Skin epidermis (tissue), 12 donors: ENCODE measurements at regions not wholly inside any gene's neighbourhood (a gene's known extent, or its start where the extent isn't known, plus 50 kb on each side); places are given as distances from the start of the nearest gene placed in this dataset.

Experiments used
- H3K27ac ChIP-seq, 21 experiments: fragments of 200-600 bp; sonication (generic) in 11 of 21; one replicate each; pipeline ENCODE4 v1.5.0; 2020; ENCODE audit warnings: mild to moderate bottlenecking in 3 of 21, inconsistent platforms in 2 of 21, moderate library complexity in 2 of 21
- H3K4me3 ChIP-seq, 7 experiments: fragments of 200-600 bp; sonication (generic) in 2 of 7; one replicate each; pipeline ENCODE4 v1.5.0; 2020; ENCODE audit warnings: inconsistent platforms in 2 of 7, mild to moderate bottlenecking in 2 of 7, moderate library complexity in 1 of 7

- H3K27ac ChIP-seq = no peak overlapping the region
- H3K4me3 ChIP-seq = no peak overlapping the region
Measured at GRCh38 chr1:60448850-60449249, 375.3 kb upstream of the C1orf87 start.

DNA sequence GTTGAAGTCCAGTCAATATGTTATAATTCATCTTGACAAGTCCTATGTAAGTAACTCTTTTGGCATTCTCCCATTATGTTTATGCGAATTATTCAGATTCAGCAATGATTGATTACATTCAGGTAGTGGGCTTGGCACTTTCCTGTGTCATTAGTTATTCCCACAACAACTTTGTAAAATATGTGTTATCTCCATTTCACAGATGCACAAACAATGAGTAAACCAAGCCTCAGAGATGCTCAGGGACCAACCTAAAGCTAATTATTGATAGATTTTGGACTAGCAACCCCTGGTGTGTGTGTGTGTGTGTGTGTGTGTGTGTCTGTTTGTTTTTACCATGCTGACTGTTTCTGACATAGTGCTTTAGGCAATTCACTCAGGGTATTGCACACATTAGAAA lies 371.1 kb upstream of the C1orf87 start:
- H3K27ac ChIP-seq = no peak overlapping the region
- no peak overlapping the region for H3K4me3 ChIP-seq

DNA sequence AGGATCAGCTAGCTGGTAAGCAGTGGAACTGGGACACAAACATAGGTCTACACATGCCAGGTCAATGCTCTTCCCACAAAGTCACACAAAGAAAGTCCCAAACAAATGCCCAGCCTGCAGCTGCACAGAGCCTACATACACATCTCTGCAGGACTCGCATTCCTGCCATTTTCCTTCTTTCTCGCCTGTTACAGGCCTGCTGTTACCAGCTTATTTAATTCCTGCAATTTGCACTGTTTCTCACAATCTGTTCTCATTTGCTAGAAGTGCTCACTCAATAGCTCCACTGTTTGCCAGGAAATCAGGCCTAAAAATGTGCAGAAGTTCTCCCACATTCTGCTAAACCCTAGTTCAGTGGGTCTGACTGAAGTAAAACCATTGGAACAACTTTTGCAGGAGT lies 362.6 kb upstream of the C1orf87 start:
- Histone ChIP-seq H3K4me3 (no peak overlapping the region), H3K27ac (no peak overlapping the region)

- H3K4me3 ChIP-seq = no peak overlapping the region
Measured at GRCh38 chr1:60431593-60431992, 358.0 kb upstream of the C1orf87 start.

DNA sequence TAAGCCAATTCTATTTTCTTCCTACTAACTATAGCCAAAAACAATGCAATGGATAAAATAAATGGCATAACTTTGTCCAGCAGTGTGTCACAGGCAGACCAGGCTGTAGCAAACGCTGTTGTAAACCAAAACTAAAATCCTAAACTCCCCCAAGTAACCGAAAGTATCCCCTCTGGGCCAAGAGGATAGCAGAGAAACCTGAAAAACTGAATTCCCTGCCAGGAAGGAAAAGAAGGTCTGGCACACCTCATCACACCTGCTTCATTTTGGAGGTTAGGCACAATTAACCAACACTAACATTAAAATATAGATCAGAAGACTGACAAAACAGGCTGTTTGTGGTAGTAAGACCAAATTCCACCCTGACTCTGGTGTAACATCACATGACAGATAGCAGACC lies 356.8 kb upstream of the C1orf87 start:
- Histone ChIP-seq H3K27ac (no peak overlapping the region), H3K4me3 (no peak overlapping the region)

More at GRCh38 chr1:60431593-60431992, 358.0 kb upstream of the C1orf87 start:
- no peak overlapping the region for H3K27ac ChIP-seq

GRCh38 chr1:60428127-60428526 lies 354.6 kb upstream of the C1orf87 start:
- Histone ChIP-seq H3K4me3 (no peak overlapping the region), H3K27ac (no peak overlapping the region)

GRCh38 chr1:60427701-60428100 lies 354.1 kb upstream of the C1orf87 start:
- H3K4me3 ChIP-seq = no peak overlapping the region

DNA sequence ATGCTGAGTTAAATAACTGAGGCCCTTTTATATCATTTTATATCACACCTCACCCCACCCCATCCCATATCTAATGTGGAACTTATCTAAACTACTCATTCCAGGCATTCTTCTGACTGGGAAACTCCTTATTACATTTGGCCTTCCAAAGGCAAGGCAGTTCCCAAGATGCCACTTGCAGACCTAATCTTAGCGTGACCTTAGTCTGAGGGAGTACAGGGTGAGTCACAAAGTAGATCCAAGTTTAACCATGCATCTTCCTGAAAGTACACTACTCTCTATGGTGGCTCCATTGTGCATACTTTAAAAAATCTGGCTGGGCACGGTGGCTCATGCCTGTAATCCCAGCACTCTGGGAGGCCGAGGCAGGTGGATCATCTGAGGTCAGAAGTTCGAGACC lies 353.6 kb upstream of the C1orf87 start:
- Histone ChIP-seq H3K27ac (no peak overlapping the region), H3K4me3 (no peak overlapping the region)

More at GRCh38 chr1:60427701-60428100, 354.1 kb upstream of the C1orf87 start:
- no peak overlapping the region for H3K27ac ChIP-seq

DNA sequence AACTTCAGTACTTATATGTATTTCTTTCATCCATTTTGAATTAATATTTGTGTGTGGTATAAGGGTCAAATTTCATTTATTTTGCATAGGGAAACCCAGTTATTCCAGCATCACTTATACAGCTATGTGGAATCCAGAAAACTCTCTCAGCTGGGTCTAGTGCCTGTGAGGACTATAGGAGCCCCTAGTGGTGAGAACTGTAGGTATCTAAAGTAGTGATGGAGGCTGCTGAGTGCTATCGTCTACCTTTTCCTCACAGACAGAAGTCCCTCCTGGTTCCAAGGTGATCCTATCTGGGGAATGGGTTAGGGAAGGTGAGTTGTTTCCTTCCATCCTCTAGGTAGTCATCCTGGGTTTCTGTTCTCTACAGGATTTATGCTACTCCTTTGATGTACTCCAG lies 352.0 kb upstream of the C1orf87 start:
- Histone ChIP-seq H3K27ac (no peak overlapping the region), H3K4me3 (no peak overlapping the region)

GRCh38 chr1:60423146-60423780 lies 349.7 kb upstream of the C1orf87 start:
- no peak overlapping the region for H3K27ac ChIP-seq

GRCh38 chr1:60421965-60422364 lies 348.4 kb upstream of the C1orf87 start:
- Histone ChIP-seq H3K27ac (no peak overlapping the region), H3K4me3 (no peak overlapping the region)

More at GRCh38 chr1:60423146-60423780, 349.7 kb upstream of the C1orf87 start:
- H3K4me3 ChIP-seq = no peak overlapping the region

DNA sequence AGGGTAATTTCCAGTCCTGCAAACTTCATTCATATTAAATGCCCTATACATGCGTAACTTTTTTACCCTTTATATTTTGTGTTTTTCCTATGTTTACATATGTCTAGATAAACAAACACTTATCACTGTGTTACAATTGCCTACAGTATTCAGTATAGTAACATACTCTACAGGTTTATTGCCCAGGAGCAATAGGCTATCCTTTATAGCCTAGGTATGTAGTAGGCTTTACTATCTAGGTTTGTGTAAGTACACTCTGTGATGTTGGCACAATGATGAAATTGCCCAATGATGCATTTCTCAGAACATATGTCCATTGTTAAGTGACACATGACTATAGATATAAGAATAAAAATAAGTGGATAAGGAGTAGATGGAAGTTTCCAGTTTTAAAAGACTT lies 345.5 kb upstream of the C1orf87 start:
- H3K4me3 ChIP-seq = no peak overlapping the region
- no peak overlapping the region for H3K27ac ChIP-seq

DNA sequence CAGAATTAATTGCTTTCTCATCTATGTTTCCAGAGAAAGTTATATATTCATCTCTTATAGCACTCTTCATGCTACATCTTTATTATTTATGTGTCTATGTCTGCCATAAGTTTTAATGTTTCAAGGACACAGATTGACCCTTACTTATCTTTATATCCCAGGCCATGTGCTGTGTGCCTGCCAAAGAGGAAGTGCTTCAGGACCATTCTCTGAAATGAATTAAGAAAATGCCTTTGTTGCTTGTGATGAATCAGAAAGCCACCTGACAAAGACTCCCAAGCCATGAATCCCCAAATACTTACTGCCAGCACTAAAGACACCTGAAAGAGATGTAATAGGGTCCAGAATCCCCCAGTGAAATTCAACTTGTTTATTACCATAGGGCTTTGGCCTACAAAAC lies 342.1 kb upstream of the C1orf87 start:
- H3K4me3 ChIP-seq = no peak overlapping the region
- no peak overlapping the region for H3K27ac ChIP-seq

GRCh38 chr1:60413091-60413490 lies 339.5 kb upstream of the C1orf87 start:
- no peak overlapping the region for H3K27ac ChIP-seq

GRCh38 chr1:60411591-60411990 lies 338.0 kb upstream of the C1orf87 start:
- Histone ChIP-seq H3K4me3 (no peak overlapping the region), H3K27ac (no peak overlapping the region)

More at GRCh38 chr1:60413091-60413490, 339.5 kb upstream of the C1orf87 start:
- no peak overlapping the region for H3K4me3 ChIP-seq

DNA sequence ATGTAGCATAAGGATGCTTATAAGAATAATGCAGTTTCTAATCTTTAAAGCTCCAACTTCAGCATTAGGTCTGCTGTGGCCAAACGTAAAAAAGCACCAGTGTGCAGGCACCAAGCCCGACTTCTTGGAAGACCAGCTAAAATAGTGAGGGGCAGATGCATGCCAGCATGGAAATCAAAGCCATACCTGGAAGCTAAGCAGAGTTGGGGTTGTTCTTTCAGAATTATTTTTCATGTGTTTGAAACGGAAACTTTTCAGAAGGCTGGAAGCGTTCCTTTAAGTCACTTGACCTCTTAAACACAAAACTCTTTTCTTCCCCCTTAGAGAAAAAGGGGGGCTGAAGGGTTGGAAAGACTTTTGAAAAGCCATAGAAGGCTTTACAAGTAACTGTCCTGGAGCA lies 329.2 kb upstream of the C1orf87 start:
- H3K27ac ChIP-seq = no peak overlapping the region

DNA sequence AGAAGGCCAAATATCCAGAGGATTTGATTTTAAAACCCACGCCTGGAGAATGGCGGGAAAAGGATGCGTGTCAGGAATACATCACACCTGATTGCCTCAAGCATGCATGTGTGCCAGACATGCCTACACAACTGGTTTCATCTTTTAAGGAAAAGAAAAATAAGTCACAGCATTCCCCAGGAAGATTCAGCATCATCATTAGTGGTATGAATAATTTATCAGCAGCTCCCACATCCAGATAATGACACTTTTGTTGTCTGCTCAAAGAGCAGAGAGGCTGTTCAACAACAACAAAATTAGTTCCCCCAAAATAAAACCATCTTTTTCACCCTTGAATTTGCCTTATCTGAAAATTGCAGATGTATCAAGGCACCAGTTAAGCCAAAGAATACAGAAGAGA lies 328.6 kb upstream of the C1orf87 start:
- H3K27ac ChIP-seq = no peak overlapping the region
- no peak overlapping the region for H3K4me3 ChIP-seq

More for the DNA sequence above, 329.2 kb upstream of the C1orf87 start:
- H3K4me3 ChIP-seq = no peak overlapping the region

GRCh38 chr1:60394436-60394835 lies 320.9 kb upstream of the C1orf87 start:
- no peak overlapping the region for H3K27ac ChIP-seq
- H3K4me3 ChIP-seq = no peak overlapping the region

DNA sequence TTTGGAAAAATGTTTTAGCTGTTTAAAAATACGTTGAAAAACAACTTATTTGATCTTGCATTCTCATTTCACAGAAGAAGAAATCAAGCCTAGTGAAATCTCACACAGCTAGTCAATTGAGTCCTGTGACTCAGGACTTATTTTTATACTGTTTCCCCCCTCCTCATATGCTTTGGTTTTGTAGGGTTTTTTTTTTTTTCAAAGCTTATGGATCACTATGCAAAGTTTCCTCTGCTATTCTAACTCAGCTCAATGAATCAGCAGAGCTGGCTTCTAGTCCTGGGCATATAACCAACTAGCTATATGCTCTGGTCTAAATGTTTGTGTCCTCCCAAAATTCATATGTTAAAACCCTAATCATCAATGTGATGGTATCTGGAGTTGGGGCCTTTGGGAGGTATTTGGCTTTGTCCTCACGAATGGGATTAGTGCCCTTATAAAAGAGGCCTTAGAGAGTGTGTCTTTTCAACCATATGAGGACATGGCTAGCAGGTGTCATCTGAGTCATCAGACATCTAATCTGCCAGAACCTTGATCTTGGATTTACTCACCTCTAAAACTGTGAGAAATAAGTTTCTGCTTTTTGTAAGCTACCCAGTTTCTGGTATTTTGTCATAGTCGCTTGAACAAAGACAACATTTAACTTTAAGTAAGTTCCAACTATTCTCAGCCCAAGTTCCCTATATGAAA lies 317.2 kb upstream of the C1orf87 start:
- Histone ChIP-seq H3K27ac (no peak overlapping the region), H3K4me3 (no peak overlapping the region)

DNA sequence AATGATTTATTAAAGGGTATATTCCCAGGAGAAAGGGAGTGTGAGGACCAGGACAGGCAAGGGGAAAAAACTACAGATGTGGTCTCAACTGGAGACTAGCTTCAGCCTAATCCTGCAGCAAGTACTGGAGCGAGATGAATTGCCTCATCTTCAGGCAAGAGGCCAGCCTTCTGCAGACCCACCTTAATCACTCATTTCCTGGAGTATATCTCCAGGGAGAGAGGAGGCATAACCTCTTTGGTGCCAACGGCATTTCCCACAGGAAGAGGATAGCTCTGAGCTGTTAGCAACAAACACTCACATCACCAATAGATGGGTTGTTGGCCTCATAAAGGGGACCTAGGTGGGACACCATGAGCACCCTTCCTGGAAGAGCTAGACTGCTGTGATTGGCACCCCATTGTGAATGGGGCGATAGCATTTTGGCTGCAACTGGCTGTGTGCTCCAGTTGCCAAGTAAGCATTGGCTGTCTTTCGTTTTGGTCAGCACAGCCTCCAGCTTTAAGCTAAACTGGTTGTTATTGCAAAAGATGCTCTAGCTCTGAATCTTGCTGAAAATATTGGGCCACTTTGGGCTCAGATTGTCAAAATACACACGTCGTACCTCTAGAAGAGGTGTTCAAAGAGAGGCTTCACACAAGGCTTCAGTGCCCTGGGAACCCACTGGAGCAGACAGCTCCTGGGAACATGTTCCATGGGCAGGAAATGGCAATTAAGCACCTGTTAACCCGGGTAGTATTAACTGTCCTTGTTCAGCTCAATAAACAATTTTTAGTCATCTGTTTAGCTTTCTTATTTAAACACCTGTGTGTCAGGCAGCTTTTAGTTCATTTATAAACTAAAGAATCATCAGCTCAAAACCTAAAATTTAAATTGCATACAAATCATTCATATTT lies 314.8 kb upstream of the C1orf87 start:
- Histone ChIP-seq H3K4me3 (no peak overlapping the region), H3K27ac (no peak overlapping the region)

GRCh38 chr1:60387175-60387574 lies 313.6 kb upstream of the C1orf87 start:
- Histone ChIP-seq H3K4me3 (no peak overlapping the region), H3K27ac (no peak overlapping the region)
